GM12874 (cell line): ENCODE measurements at regions not wholly inside any gene's neighbourhood (a gene's known extent, or its start where the extent isn't known, plus 50 kb on each side); places are given as distances from the start of the nearest gene placed in this dataset.

Source experiments
- TF ChIP-seq, protein P1 (sequence below): IDR thresholded peaks from 2 replicates; pipeline ENCODE4 v1.5.1; 2011; ENCODE audit warnings: low read depth, mild to moderate bottlenecking, control low read depth, low read length, moderate library complexity; ENCODE audit not compliant: insufficient read depth

DNA sequence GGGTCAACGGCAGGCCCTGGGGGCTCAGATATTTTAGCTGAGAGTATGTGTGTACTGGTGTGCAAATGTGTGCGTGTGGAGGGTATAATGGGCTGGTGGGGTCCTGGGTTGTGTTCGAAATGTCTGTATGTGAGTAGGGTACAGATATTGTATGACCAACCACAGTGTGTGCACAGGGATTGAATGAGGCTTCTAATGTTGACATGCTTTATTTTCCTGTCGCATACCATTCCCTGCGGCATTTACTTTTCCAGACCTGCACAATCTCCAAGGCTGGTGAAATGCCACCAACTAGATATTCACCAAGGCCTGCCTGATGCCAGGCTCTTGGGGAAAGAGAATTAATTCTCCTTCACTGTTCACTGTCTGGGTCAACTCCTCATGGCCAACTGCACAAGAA is 441.4 kb upstream of the SULF2 start:
- TF ChIP-seq, protein P1, sequence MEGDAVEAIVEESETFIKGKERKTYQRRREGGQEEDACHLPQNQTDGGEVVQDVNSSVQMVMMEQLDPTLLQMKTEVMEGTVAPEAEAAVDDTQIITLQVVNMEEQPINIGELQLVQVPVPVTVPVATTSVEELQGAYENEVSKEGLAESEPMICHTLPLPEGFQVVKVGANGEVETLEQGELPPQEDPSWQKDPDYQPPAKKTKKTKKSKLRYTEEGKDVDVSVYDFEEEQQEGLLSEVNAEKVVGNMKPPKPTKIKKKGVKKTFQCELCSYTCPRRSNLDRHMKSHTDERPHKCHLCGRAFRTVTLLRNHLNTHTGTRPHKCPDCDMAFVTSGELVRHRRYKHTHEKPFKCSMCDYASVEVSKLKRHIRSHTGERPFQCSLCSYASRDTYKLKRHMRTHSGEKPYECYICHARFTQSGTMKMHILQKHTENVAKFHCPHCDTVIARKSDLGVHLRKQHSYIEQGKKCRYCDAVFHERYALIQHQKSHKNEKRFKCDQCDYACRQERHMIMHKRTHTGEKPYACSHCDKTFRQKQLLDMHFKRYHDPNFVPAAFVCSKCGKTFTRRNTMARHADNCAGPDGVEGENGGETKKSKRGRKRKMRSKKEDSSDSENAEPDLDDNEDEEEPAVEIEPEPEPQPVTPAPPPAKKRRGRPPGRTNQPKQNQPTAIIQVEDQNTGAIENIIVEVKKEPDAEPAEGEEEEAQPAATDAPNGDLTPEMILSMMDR: no peak

DNA sequence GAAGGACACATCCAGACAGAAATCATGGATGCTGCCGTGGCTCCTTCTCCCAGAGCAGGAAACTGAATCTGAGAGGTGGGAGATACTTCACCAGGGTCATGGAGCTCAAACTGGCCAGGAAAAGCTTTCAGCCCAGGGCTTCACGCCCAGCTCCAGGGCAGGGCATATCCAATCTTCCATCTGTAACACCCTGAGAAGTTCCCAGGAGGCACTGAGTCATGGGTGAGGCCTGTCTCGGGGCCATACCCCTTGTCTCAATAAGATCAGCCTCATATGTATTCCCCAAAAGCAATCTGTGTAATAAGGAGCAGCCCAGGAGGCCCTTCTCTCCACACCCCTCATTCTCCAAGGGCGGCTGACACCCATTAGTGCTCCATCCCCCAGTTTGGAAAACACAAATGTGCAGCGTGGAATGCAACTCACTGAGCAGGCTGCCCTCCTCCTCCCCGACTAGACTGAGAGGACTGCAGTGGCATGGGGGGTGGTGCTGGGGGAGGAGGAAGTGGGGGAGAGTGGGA is 439.3 kb upstream of the SULF2 start:
- TF ChIP-seq, protein P1: no peak

DNA sequence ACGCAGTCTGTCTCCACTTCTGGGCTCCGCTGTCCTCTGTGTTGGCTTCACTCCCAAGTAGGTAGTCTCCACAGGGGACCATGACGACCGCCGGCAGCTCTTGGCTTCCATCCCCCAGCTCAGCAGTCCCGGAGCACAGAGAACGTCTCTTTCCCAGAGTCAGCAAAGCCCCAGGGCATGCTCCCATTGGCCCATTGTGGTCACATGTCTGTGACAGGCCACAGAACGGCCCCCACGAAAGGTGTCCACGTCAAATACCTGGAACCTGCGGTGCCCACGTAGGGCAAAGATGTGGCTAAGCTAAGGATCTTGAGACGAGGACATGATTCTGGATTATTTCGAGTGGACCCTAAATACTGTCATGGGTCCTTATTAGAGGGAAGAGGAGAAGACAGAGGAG is 438.4 kb upstream of the SULF2 start:
- TF ChIP-seq, protein P1: no peak

DNA sequence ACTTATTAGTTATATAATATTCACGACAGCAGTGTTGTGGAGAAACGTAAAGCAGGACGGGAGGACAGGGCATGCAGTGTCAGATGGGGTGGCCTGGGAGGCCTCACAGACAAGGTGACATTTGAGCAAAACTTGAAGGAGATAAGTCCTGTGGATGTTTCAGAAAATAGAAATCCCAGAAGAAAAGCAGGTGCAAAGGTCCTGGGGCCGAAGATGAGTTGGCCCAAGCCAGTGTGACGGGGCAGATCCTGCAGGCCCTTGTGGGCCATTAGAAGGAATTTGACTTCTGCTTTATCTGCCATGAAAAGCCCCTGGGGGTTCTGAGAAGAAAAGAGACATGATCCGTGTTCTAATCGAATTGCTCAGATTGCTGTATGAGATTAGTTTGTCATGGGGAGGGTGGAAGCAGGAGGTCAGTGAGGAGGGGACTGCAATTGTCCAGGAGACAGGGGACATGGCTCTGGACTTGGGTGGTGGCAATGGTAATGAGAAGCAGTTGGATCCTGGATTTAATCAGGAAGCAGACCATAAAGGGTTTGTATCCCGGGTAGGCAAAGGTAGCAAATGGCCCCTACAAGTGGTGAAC is 437.4 kb upstream of the SULF2 start:
- TF ChIP-seq, protein P1: no peak

DNA sequence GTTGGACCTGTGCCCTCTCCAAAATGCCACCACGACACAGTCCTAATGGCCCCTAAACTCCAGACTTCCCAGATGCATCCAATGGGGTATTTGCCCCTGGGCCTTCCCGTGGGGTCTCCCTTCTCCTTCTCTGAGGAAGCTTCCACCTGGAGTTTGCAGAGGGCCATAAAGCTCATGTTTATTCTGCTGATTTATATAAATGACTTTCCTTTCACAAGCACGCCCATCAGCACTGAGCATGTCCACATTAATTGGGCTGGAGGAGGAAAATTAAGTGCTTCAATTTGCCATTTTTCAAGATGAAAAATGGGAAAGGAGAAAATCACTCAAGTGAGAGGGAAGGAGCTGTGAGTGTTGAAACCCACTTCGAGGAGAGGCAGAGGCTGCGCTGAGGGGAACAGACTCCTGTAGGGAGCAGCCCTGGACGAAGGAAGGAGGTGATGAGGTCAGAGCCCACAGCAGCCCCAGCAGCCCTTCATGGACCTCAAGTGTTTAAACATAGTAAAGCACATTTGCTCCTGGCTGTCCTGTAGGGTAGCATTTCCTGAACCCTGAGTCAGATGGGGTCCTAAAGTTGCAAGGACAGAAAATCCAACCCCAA is 434.9 kb upstream of the SULF2 start:
- TF ChIP-seq, protein P1: no peak

DNA sequence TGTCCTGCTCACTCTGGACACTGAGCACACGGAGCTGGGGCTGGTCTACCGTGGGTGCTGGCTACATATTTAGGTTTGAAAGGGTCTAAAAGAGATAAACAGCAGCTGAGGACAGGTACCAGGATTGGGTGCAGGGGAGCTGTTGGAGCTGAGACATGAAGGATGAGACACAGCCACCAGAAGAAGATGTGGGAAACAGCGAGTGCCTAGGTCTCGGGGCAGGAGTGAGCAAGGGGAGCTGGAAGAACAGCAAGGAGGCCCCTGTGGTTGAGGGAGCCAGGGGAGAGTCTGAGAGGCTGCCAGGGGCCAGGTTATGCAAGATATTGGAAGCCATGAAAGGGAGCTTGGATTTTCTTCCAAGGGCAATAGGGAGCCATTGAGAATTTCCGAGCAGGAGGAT is 434.0 kb upstream of the SULF2 start:
- TF ChIP-seq, protein P1: no peak

DNA sequence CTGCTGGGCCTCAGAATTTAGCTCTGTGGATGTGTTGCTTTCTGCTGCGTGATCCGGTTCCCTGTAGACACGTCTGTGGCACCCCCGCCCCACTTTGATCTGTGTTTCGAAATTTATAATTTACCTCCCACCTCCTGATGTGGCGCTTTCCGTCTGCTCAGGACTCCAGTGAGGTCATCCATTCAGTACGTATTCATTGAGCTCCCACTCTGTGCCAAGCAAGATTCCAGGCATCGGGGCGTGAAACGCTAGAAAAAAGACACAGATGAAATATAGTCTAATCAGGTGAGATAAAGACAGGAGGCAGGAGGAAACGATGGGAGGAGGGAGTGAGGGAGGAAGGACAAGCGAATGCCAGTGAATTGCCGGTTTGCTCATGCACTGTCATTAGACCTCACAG is 431.9 kb upstream of the SULF2 start:
- TF ChIP-seq, protein P1: no peak
